ENCODE measurements at regions not wholly inside any gene's neighbourhood (a gene's known extent, or its start where the extent isn't known, plus 50 kb on each side); places are given as distances from the start of the nearest gene placed in this dataset.

GRCh38 chr13:80235967-80236302, 105.0 kb downstream of the SPRY2 start:
- dilution Hi-C loops (cut with MboI; ENCODE audit: extremely low pct_ligation_motif_present, low sequenced_read_pairs) = no loop called here
- TF ChIP-seq EZH2 (IDR thresholded peaks at IDR 0.05; ENCODE audit: low read length) (no peak), CTCF (optimal IDR thresholded peaks at IDR 0.05 in 1 of 3, IDR thresholded peaks at IDR 0.05 in 1 of 3, conservative IDR thresholded peaks at IDR 0.05 in 1 of 3; ENCODE audit: extremely low read depth in 1 of 3, insufficient read depth in 2 of 3, low read length in 3 of 3) (no peak)
- FAIRE-seq = no peak
- H3K27me3 ChIP-seq (ENCODE audit: control insufficient read depth, extremely low read depth, insufficient read depth, low read length) = no peaks in the 10 kb centered on the region
- no peak overlapping the region for H3K9ac ChIP-seq (ENCODE audit: control insufficient read depth, extremely low read depth, insufficient read depth, low read length)
- DNase-seq (ENCODE audit: low read depth, low spot score) = no peak
- H3K9me1 ChIP-seq (ENCODE audit: control insufficient read depth, extremely low read depth, insufficient read depth, low read length) = no peaks in the 10 kb centered on the region
- peaks cover 11% of the 10 kb centered on the region for H3K4me1 ChIP-seq (ENCODE audit: control insufficient read depth, extremely low read depth, insufficient read depth, low read length)
- no peaks in the 10 kb centered on the region for H4K20me1 ChIP-seq (ENCODE audit: control insufficient read depth, extremely low read depth, insufficient read depth, low read length)
- H3K27ac ChIP-seq (ENCODE audit: control insufficient read depth, insufficient read depth, low read length) = no peak overlapping the region
- H2AFZ ChIP-seq (ENCODE audit: control insufficient read depth, low read length) = no peak overlapping the region
- peak overlapping the region; percentile 2 for H3K4me2 ChIP-seq (ENCODE audit: control insufficient read depth, extremely low read depth, insufficient read depth, low read depth, low read length)
- no peaks in the 10 kb centered on the region for H3K79me2 ChIP-seq (ENCODE audit: control insufficient read depth, insufficient read depth, low read length)
- H3K4me3 ChIP-seq (ENCODE audit: control insufficient read depth in 2 of 3, extremely low read depth in 1 of 3, insufficient read depth in 2 of 3, low read depth in 1 of 3, low read length in 3 of 3) = no peak overlapping the region
- no peaks in the 10 kb centered on the region for H3K9me3 ChIP-seq (ENCODE audit: control insufficient read depth, low read depth, low read length)
- H3K36me3 ChIP-seq (ENCODE audit: control insufficient read depth in 2 of 2, extremely low read depth in 1 of 2, insufficient read depth in 2 of 2, low read length in 2 of 2) = no peaks in the 10 kb centered on the region

GRCh38 chr13:80235166-80235966, 105.6 kb downstream of the SPRY2 start:
- H3K79me2 ChIP-seq (ENCODE audit: control insufficient read depth, insufficient read depth, low read length) = no peaks in the 10 kb centered on the region
- H3K27me3 ChIP-seq (ENCODE audit: control insufficient read depth, extremely low read depth, insufficient read depth, low read length) = no peaks in the 10 kb centered on the region
- no peaks in the 10 kb centered on the region for H3K9me3 ChIP-seq (ENCODE audit: control insufficient read depth, low read depth, low read length)
- TF ChIP-seq EZH2 (IDR thresholded peaks at IDR 0.05; ENCODE audit: low read length) (no peak), CTCF (optimal IDR thresholded peaks at IDR 0.05 in 1 of 3, IDR thresholded peaks at IDR 0.05 in 1 of 3, conservative IDR thresholded peaks at IDR 0.05 in 1 of 3; ENCODE audit: extremely low read depth in 1 of 3, insufficient read depth in 2 of 3, low read length in 3 of 3) (peak in 1 of 3 experiments; percentile 15)
- DNase-seq (ENCODE audit: low read depth, low spot score) (no peak), FAIRE-seq (peak; percentile 23)
- no peaks in the 10 kb centered on the region for H3K9me1 ChIP-seq (ENCODE audit: control insufficient read depth, extremely low read depth, insufficient read depth, low read length)
- no peaks in the 10 kb centered on the region for H4K20me1 ChIP-seq (ENCODE audit: control insufficient read depth, extremely low read depth, insufficient read depth, low read length)
- no peak overlapping the region for H3K9ac ChIP-seq (ENCODE audit: control insufficient read depth, extremely low read depth, insufficient read depth, low read length)
- no peak overlapping the region for H3K4me3 ChIP-seq (ENCODE audit: control insufficient read depth in 2 of 3, extremely low read depth in 1 of 3, insufficient read depth in 2 of 3, low read depth in 1 of 3, low read length in 3 of 3)
- H3K36me3 ChIP-seq (ENCODE audit: control insufficient read depth in 2 of 2, extremely low read depth in 1 of 2, insufficient read depth in 2 of 2, low read length in 2 of 2) = no peaks in the 10 kb centered on the region
- dilution Hi-C loops (cut with MboI; ENCODE audit: extremely low pct_ligation_motif_present, low sequenced_read_pairs) = no loop called here
- H2AFZ ChIP-seq (ENCODE audit: control insufficient read depth, low read length) = no peak overlapping the region
- no peak overlapping the region for H3K27ac ChIP-seq (ENCODE audit: control insufficient read depth, insufficient read depth, low read length)
- peak overlapping the region; percentile 2 for H3K4me2 ChIP-seq (ENCODE audit: control insufficient read depth, extremely low read depth, insufficient read depth, low read depth, low read length)
- H3K4me1 ChIP-seq (ENCODE audit: control insufficient read depth, extremely low read depth, insufficient read depth, low read length) = peaks cover 11% of the 10 kb centered on the region

Data from keratinocyte (primary cell).